Hippocampal formation (tissue), 2 donors: ENCODE measurements at regions not wholly inside any gene's neighbourhood (a gene's known extent, or its start where the extent isn't known, plus 50 kb on each side); places are given as distances from the start of the nearest gene placed in this dataset.

Experiments used
- DNase-seq, 2 donors: peaks; one replicate each; lab custom pipeline; 2025; lab: John Stamatoyannopoulos, UW

- DNase-seq, result no peak
These were observed 458.0 kb upstream of the HS6ST1 start for GRCh38 chr2:128776461-128777195.

DNA sequence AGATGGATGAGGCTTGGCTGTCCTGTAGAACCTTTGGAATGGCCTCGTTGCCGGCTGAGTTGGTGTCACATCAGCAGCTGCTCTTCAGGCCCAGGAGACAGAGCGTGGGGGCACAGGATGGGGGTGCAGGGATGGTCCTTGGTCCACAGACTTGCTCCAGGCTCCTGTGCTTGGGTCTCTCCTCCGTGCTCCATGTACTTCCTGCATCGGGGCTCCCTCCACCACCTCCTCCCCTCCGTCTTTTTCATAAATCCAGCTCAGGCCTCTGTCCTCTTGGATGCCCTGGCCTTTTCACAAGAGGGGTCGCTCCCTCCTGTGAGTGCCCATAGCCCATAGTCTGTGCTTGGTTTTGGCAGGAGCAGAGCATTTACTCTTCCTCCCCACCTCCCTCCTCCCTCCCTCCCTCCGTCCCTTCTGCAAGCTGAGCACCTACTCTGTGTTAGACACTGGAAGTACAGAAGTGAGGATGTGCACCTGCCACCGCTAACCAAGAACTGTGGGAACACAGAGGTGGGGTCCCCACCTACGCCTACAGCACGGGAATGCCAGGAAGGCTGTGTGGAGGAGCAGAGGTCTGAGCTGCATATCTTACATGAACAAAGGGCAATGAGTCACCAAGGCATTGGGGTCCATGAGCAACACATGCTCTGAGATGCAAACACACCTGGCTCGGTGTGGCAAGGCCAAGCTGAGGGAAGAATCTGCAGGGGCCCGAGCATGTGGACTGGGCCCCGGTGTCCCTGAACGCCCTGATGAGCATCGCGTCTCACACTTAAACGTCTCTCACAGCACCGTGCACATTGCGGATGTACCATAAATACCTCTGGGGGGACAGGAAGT, 458.7 kb upstream of the HS6ST1 start:
- DNase-seq, result no peak

- no peak for DNase-seq
These were observed 460.2 kb upstream of the HS6ST1 start for GRCh38 chr2:128778843-128779242.

DNA sequence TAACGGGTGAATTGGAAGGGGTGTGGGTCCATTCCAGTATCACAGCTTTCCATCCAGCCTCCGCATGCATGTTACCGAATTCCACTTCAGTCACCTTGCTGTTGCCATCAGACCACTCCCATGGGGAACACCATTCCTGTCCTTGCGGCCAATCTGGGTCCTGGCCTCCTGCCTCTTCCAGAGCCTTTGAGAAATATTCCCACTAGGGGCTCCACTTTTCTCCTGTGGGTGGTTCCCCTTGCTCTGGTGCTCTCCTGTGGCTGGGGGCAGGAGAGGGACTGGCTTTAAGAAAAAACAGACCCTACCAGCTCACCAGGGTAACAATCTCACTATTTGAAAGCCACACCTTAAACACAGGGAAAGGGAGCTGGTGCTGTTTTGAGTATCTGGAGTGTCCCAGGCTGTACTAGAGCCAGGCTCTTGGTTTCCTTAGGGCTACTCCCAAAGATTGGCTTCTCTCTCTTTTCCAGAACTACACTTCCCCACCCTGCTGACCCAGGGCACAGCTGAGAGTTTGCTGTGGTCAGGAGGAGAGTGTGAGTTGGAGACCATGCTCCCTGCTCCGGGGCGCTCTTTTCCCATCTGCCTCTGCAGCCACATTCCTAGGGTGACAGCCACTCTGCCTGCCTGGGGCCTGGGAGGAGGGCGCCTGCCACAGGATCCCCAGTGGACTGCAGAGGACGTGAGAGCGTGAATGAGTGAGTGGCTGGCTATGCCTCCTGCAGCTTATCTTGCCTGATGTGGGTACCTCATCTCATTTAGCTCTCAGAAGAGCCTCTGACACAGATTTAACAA, 460.8 kb upstream of the HS6ST1 start:
- no peak for DNase-seq

DNA sequence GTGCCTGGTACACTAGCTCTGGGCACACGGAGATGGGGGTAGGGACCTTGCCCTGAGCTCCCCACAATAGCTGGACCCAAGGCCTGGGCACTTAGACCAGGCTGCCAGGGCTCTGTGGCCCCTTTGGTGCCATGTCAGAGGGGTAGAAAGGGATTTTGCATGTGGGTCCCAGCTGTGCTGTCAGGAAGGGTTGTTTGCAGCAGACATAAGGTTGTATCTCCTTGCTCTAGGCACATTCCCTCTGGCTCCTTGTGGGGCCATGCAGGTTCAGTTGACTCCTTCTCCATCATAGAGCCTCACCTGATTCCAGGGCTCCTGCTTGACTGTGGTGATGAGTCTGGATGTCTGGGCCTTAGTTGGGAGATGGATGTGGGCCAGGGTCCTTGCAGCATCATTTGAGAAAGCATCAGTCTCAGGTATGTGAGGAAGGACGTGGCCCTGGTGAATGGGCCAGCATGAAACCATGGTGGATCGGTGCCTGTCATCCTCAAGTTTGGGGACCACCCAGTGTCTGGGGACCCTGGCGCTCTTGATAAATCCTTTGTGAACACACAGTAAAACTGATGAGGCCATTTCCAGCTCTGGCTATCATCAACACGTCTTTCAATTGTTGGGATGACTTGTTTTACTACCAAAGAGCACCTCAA, 461.9 kb upstream of the HS6ST1 start:
- no peak for DNase-seq

DNA sequence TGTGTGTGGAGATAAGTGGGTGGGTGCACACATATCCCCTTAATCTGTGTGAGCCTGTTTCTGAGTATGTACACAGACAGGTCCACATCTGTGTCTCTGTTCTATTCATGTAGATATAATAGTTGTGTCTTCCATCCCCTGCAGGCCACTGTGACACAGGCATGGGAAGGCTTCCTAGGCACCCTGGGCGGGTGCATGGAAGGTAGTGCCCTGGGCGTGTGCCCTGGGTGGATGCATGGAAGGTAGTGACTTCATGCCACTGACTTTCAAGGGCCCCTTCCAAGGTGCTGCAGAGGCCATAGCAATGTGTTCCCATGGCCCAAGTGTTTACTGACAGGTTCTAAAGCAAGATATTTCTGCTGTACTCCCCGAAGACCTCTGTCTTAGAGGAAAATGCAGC, 462.5 kb upstream of the HS6ST1 start:
- DNase-seq, result no peak

- DNase-seq, result no peak
These were observed 463.1 kb upstream of the HS6ST1 start for GRCh38 chr2:128781585-128782385.

DNA sequence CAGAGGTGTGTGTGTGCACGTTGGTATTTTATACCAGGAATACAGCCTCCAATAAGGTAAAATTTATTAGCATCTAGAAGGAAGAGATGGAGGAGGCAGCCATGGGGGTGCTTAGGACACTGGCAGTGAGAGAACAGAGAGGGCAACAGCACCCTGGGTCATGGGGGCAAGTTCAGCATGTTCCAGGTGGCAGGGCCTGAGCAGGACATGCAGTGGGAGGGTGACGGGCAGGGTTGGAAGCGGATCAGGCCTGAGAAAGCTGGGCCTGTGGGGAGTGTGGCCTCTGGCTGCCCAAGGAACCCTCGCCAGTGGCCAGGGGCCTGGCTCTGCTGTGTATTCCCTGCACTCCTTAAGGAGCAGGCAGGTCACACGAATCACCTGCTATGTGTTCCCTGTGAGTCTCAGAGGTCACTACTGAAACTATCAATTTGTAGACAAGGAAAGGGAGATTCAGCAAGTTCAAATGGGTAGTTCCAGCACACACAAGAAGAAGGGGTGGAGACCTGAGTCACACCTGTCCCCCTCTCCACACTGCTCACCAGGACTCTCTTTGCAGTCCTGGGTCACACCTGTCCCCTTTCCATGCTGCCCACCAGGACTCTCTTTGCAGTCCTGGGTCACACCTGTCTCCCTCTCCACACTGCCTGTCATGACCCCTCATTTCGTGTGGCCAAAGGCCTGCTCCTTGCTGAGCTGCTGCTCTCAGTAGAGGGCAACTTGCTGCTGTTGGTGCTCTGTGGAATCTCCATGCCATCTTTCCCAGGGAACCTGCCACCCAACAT, 463.9 kb upstream of the HS6ST1 start:
- no peak for DNase-seq

DNA sequence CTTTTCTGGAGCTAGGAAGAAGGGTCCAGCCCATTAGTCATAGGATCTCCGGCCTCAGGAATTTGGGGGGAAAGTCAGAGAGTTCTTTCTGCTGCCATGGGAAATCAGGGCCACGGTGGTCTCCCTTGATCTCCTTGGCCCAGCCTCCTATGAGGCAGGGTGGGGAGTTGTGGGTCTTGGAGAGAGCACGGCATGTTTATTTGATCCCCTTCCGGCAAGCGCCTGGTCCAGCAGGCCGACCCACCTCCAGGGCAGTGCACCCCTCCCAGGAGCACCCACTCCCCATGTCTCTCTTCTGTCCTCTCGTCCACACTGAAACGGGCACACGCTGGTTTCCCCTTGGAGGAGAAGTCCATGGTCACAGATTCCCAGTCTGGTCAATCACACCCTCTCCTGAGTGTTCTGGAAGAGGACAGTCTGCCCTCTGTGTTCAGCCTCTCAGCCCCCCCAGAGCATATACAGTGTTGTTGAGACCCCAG, 464.6 kb upstream of the HS6ST1 start:
- no peak for DNase-seq

- DNase-seq, result no peak
These were observed 465.2 kb upstream of the HS6ST1 start for GRCh38 chr2:128783896-128784295.

GRCh38 chr2:128784626-128785306, 466.1 kb upstream of the HS6ST1 start:
- DNase-seq, result no peak

GRCh38 chr2:128786316-128786715, 467.6 kb upstream of the HS6ST1 start:
- DNase-seq, result no peak

- DNase-seq, result peak in 1 of 2 donors; percentile 47
These were observed 468.2 kb upstream of the HS6ST1 start for GRCh38 chr2:128786741-128787478.

GRCh38 chr2:128787616-128788015, 468.9 kb upstream of the HS6ST1 start:
- DNase-seq, result no peak

GRCh38 chr2:128788636-128789220, 470.1 kb upstream of the HS6ST1 start:
- no peak for DNase-seq

DNA sequence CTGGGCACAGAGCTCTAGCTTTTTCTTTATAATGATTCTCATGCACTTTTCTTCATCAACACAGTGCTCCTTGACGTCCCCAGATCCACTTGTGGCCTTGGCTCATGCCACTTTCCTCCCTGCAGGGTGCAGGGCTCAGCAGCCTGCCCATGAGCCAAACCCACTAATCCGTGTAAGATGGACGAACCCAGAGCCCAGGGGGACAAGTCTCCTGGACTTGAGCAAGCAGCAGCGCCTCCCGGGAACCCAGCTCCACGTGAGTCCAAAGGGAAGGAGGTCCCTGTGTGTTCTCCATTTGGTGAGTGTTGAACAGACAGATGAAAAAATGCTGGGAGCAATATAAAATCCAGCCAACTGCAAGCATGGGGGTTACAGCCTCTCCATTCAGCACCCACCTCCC, 470.6 kb upstream of the HS6ST1 start:
- no peak for DNase-seq

- no peak for DNase-seq
These were observed 471.2 kb upstream of the HS6ST1 start for GRCh38 chr2:128789776-128790455.

DNA sequence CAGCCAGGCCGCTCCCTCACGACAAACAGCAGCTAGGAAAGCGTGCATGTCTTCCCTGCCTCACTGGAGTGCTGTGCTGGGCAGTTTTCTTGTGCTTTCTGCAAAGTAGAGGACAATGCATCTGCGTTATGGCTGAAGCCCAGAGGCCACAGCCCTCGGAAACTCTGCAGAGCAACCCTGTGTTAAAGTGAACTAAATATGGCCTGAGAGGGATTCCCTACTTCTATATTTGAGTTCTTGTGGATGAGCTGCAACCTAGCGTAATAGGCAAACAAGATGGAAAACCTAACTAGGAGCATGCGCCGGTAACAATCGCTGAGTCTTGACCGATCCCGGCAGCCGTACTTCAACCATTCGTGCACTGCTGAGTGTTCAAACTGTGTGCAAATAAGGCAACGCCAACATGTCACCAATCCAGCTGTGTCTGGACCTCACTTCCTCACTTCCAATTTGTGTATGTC, 471.9 kb upstream of the HS6ST1 start:
- DNase-seq, result no peak
